ENCODE measurements at regions not wholly inside any gene's neighbourhood (a gene's known extent, or its start where the extent isn't known, plus 50 kb on each side); places are given as distances from the start of the nearest gene placed in this dataset.

DNA sequence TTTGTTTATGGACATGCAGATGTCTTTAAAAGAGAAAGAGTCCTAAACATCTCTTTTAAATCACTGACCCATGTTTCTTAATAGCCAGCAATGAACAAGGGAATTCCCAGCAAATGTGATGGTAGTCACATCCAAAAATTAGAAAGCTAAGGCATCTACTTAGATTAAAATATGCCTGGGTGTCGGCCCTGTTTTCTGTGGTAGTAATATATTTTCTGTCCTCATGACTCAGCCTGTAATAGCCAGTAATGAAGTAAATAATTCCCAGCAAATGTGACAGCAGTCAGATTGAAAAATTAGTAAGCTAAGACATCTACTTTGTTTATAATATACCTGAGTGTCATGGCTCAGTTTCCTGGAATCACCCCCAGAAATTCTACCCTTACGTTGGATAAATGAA lies 60.6 kb upstream of the MYRIP start:
- no peak for DNase-seq (ENCODE audit: low spot score)

DNA sequence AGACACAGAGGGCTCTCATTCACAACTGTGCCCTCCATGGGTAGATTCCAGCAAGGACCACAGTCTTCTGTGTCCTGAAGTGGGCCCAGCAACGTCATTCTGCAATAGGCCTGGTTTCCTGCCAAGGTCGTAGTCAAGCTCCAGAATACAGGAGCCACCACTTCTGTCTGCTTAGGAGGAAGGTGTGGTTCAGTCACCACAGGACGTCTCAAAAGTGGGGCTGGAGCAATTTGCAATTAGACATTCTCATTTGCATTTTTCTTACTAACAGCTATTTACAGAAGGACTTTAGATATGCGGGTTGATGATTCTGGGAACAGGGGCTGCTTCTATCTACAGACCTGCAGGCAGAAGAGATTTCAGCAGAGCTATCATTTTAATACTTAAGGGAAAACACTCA lies 58.7 kb upstream of the MYRIP start:
- DNase-seq (ENCODE audit: low spot score) = no peak

DNA sequence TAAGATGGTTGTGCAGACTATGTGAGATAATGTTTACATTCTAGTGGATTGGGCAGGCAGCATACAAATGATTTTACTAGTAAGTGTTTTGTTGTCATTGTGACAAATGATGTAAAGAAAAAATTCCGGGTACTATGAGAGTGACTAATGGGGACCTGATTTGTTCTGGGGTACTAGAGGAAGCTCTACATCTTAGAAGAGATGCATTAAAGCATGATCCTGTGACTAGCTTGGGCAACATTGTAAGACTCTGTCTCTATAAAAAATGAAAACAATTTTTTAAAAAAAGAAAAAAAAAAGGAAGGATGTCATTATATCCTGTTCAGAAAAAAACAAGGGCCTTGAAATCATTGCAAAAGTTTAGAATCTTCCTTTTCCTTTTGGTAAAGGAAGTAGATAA lies 58.1 kb upstream of the MYRIP start:
- DNase-seq (ENCODE audit: low spot score) = no peak

DNA sequence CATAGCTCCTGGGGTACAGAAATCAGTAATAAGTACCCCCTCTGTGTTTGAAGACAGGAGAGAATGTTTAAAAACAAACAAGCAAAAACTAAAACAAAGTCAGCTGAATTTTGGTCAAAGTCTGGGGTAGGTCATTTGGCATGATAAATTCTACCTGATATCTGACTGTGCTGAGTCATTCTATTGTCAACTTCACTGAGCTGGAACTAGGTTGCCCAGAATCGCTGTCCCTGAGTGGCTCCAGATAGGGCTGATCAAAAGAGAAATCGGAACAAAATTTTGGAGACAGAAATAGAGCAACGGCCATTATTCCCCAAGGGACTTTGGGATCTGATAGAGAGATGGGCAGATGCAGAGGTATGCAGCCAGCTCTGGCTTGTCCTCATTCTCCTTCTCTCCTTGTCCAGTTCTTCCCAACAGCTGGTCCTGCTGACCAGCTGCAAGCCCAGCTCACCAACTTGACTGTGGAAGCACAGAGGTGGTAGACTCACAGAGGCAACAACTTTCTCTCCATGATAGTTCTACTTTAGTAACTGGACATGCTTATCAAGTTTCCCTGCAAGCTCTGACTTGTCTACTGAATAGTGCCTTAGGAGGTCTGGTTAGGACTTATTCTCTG lies 57.3 kb upstream of the MYRIP start:
- DNase-seq (ENCODE audit: low spot score) = no peak

DNA sequence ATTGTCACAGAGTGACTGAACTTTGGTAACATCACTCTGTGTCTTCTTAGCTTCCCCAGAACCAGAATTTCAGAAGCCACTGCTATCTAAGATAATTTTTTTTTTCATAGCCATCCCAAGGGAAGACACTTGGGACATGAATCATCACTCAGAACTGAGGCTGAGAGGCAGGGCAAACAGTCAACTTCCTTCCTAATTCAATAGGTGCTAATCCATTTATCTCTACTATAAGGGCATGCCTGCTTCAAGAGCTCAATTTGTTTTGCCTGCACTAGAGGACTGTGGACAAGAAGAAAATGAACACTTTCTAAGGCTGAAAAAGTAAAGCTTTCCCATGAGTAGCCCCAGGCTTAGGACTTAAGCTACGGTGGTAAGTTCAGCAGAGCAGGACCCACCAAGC lies 56.7 kb upstream of the MYRIP start:
- no peak for DNase-seq (ENCODE audit: low spot score)

DNA sequence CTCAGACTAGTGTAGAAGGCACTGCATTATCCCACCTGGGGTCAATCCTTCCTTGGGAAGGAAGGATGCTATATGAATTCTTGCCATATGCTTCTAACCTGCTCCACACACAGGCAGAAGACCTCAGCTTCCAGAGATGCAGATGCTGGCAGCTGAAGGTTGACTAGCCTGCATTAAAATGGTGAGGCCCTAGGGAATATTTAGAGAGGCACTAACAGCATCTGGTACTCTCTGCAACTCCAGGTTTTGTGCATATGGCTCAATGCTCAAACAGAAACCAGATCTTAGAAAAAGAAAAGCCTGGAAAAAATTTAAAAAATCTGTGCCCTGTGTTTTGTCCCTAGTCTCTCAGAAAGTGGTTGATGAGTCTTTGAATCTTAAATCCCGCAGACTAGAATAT lies 56.0 kb upstream of the MYRIP start:
- no peak for DNase-seq (ENCODE audit: low spot score)

DNA sequence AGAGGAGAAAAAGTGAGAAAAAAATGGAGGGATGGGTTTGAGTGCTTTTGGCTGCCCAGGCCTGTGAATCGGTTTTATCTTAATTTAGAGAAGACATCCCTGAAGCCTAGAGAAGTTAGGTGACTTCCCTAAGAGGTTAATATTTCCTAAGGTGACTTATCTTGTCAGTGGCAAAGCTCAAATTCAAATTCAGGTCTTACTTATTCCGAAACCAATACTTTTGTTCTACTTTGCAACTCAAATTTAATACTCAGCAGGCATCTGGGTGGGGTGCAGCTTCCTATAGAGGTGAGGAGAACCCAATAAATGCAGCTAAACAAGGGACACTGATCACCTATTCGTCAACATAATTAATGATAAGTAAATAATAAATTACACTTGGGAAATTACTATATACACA lies 54.9 kb upstream of the MYRIP start:
- DNase-seq (ENCODE audit: low spot score) = no peak

DNA sequence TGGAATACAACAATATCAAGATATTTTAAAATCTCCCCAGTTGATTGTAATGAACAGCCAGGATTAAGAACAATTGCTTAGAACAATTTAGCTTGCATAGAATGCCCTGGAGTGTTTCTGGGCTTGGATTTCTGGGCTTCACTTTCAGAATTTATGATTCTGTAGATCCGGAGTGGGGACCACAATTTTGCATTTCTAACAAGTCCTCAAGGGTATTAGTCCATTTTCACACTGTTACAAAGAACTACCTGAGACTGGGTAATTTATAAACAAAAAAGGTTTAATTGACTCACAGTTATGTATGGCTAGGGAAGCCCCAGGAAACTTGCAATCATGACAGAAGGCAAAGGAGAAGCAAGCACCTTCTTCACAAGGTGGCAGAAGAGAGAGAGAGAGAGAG lies 54.3 kb upstream of the MYRIP start:
- DNase-seq (ENCODE audit: low spot score) = no peak

DNA sequence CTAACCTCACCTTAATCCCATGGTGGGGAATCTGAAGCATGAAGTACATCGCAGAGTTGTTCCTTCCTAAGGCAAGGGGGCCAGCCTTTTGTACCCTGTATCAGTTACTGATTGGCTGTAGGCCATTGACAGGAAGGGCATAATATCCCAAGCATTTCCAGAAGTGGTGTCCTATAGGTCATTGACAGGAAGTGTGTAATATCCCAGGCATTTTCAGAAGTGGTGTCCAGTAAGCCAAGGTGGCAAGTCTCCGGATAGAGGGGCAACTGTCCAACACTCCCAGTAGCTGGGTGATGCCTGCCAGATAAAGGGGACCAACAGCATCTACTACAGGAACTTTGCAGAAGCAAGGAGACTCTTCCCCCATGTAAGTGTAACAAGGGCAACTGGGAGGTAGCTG lies 52.1 kb upstream of the MYRIP start:
- no peak for DNase-seq (ENCODE audit: low spot score)

All from AG20443 (cell line).